ENCODE measurements at regions not wholly inside any gene's neighbourhood (a gene's known extent, or its start where the extent isn't known, plus 50 kb on each side); places are given as distances from the start of the nearest gene placed in this dataset.

DNA sequence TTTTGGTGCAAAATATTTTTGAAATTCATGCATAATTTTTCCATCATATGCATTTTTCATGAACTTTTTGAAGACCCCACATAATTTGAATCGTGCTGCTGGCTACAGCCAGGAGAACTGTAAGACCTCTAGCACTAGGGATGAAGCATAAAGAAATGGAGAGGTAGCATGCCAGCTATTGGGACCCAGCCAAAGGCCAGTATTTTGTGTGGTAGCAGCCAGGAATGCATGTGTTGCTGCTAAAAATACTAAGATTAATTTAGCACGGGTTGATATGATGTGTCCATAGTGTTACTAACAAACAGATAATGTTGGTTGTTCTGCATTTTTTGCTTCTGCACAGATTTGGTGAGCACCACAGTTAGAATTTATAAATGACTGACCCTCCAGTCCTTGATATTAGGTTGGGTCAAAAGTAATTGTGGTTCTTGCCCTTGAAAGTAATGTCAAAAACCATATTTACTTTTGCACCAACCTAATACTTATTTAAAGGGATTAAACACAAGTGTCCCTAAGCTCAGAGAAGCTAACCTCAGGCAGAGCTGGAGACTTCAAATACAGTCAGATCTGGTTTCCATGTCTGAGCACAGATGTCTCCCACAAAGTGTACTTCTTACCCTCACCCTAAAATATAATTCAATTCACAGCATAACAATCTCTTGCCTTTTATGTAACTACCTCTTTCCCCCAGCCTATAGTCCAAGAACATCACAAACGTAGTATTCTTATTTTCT lies 54.1 kb upstream of the NPSR1 start:
- no peak for DNase-seq (ENCODE audit: low read depth in 2 of 2)

Data from stimulated activated CD8-positive, alpha-beta memory T cell treated with anti-CD3 and anti-CD28 coated beads, Interleukin-7, amount 100 ng/mL, for 4 hours (primary cell).